SK-N-SH treated with all-trans-retinoic acid at 6 μM for 48 hours (cell line): ENCODE measurements at regions not wholly inside any gene's neighbourhood (a gene's known extent, or its start where the extent isn't known, plus 50 kb on each side); places are given as distances from the start of the nearest gene placed in this dataset.

ENCODE experiments used
- ATAC-seq: fragments of 200-7000 bp; cut with Tn5 transposase; 3 replicates; pipeline ENCODE4 v1.9.1; 2020; ENCODE audit warnings: mild to moderate bottlenecking, moderate library complexity
- ARNTL ChIP-seq: fragments of 450-650 bp; formaldehyde crosslinking; IDR thresholded peaks from 2 replicates; pipeline ENCODE4 v1.5.0; 2020; ENCODE audit warnings: low read depth, mild to moderate bottlenecking, moderate library complexity, borderline replicate concordance
- BACH2 ChIP-seq: fragments of 250-450 bp; sonication (Bioruptor Pico); IDR thresholded peaks from 2 replicates; pipeline ENCODE4 v1.9.0; 2021; ENCODE audit warnings: mild to moderate bottlenecking, borderline replicate concordance
- CSDC2 ChIP-seq: fragments of 250-450 bp; sonication (Bioruptor Pico); IDR thresholded peaks from 2 replicates; pipeline ENCODE4 v1.5.0; 2020; ENCODE audit warnings: mild to moderate bottlenecking, moderate library complexity
- ESRRG ChIP-seq: fragments of 250-450 bp; sonication (Bioruptor Pico); IDR thresholded peaks from 2 replicates; pipeline ENCODE4 v1.6.1; 2021; ENCODE audit warnings: mild to moderate bottlenecking
- GLIS3 ChIP-seq: fragments of 250-450 bp; sonication (Bioruptor Pico); IDR thresholded peaks from 2 replicates; pipeline ENCODE4 v1.5.0; 2020; ENCODE audit warnings: mild to moderate bottlenecking, moderate library complexity
- ISL1 ChIP-seq: fragments of 250-450 bp; sonication (Bioruptor Pico); IDR thresholded peaks from 2 replicates; pipeline ENCODE4 v2.1.2; 2022; ENCODE audit warnings: mild to moderate bottlenecking, moderate library complexity
- OSR1 ChIP-seq: fragments of 250-450 bp; sonication (Bioruptor Pico); IDR thresholded peaks from 2 replicates; pipeline ENCODE4 v1.8.0; 2022; ENCODE audit warnings: moderate library complexity, mild to moderate bottlenecking, inconsistent platforms
- PATZ1 ChIP-seq: fragments of 250-450 bp; sonication (Bioruptor Pico); IDR thresholded peaks from 2 replicates; pipeline ENCODE4 v1.8.0; 2020; ENCODE audit warnings: mild to moderate bottlenecking, moderate library complexity, borderline replicate concordance
- PPARA ChIP-seq: fragments of 250-450 bp; sonication (Bioruptor Pico); IDR thresholded peaks from 2 replicates; pipeline ENCODE4 v1.5.0; 2020; ENCODE audit warnings: mild to moderate bottlenecking, borderline replicate concordance
- RARB ChIP-seq: fragments of 250-450 bp; sonication (Bioruptor Pico); IDR thresholded peaks from 2 replicates; pipeline ENCODE4 v1.8.0; 2021; ENCODE audit warnings: mild to moderate bottlenecking, moderate library complexity
- SNAI2 ChIP-seq: fragments of 250-450 bp; sonication (Bioruptor Pico); IDR thresholded peaks from 2 replicates; pipeline ENCODE4 v1.5.0; 2020; ENCODE audit warnings: mild to moderate bottlenecking, moderate library complexity
- TCF4 ChIP-seq: fragments of 250-450 bp; sonication (Bioruptor Pico); IDR thresholded peaks from 2 replicates; pipeline ENCODE4 v1.8.0; 2021; ENCODE audit warnings: mild to moderate bottlenecking, moderate library complexity, borderline replicate concordance
- TOX ChIP-seq: fragments of 250-450 bp; sonication (Bioruptor Pico); IDR thresholded peaks from 2 replicates; pipeline ENCODE4 v1.8.0; 2021; ENCODE audit warnings: mild to moderate bottlenecking, moderate library complexity, borderline replicate concordance
- TSHZ2 ChIP-seq: fragments of 250-450 bp; sonication (Bioruptor Pico); IDR thresholded peaks from 2 replicates; pipeline ENCODE4 v1.5.0; 2020; ENCODE audit warnings: mild to moderate bottlenecking, moderate library complexity
- ZC3H10 ChIP-seq: fragments of 250-450 bp; sonication (Bioruptor Pico); IDR thresholded peaks from 2 replicates; pipeline ENCODE4 v1.5.1; 2021; ENCODE audit warnings: mild to moderate bottlenecking, moderate library complexity
- ZFP3 ChIP-seq: fragments of 250-450 bp; sonication (Bioruptor Pico); IDR thresholded peaks from 2 replicates; pipeline ENCODE4 v1.5.0; 2020; ENCODE audit warnings: mild to moderate bottlenecking, moderate library complexity
- ZFP30 ChIP-seq: fragments of 450-650 bp; formaldehyde crosslinking; IDR thresholded peaks from 2 replicates; pipeline ENCODE4 v1.5.0; 2022; ENCODE audit warnings: mild to moderate bottlenecking, moderate library complexity
- ZNF565 ChIP-seq: fragments of 450-650 bp; formaldehyde crosslinking; conservative IDR thresholded peaks from 2 replicates; pipeline ENCODE4 v1.5.0; 2020; ENCODE audit warnings: low read depth, mild to moderate bottlenecking, moderate library complexity
- ZNF70 ChIP-seq: fragments of 450-650 bp; formaldehyde crosslinking; IDR thresholded peaks from 2 replicates; pipeline ENCODE4 v1.5.0; 2020; ENCODE audit warnings: mild to moderate bottlenecking, moderate library complexity
- ZNF8 ChIP-seq: fragments of 450-650 bp; formaldehyde crosslinking; IDR thresholded peaks from 2 replicates; pipeline ENCODE4 v1.5.0; 2020; ENCODE audit warnings: mild to moderate bottlenecking, moderate library complexity
- TF ChIP-seq, protein P1 (sequence below): fragments of 250-450 bp; sonication (Bioruptor Pico); IDR thresholded peaks from 2 replicates; pipeline ENCODE4 v1.5.1; 2020; ENCODE audit warnings: low read depth, mild to moderate bottlenecking, moderate library complexity
- TF ChIP-seq, protein P2 (sequence below): fragments of 250-450 bp; sonication (Bioruptor Pico); IDR thresholded peaks from 2 replicates; pipeline ENCODE4 v1.8.0; 2021; ENCODE audit warnings: low read depth, mild to moderate bottlenecking, moderate library complexity, borderline replicate concordance
- TF ChIP-seq, protein P3 (sequence below): fragments of 250-450 bp; sonication (Bioruptor Pico); IDR thresholded peaks from 2 replicates; pipeline ENCODE4 v1.5.1; 2021; ENCODE audit warnings: mild to moderate bottlenecking, moderate library complexity

- no peak for ATAC-seq
- TF ChIP-seq ARNTL (CRISPR knock-in tag) = no peak
- TF ChIP-seq GLIS3 = no peak
- no peak for TF ChIP-seq RARB (CRISPR knock-in tag)
- no peak for TF ChIP-seq TCF4 (CRISPR knock-in tag)
- TF ChIP-seq PATZ1 (CRISPR knock-in tag) = no peak
- TF ChIP-seq ZFP3 (CRISPR knock-in tag) = no peak
- TF ChIP-seq SNAI2 (CRISPR knock-in tag) = no peak
- no peak for TF ChIP-seq OSR1
- TF ChIP-seq ZC3H10 (CRISPR knock-in tag) = no peak
- TF ChIP-seq ISL1 = no peak
- TF ChIP-seq, protein P1, sequence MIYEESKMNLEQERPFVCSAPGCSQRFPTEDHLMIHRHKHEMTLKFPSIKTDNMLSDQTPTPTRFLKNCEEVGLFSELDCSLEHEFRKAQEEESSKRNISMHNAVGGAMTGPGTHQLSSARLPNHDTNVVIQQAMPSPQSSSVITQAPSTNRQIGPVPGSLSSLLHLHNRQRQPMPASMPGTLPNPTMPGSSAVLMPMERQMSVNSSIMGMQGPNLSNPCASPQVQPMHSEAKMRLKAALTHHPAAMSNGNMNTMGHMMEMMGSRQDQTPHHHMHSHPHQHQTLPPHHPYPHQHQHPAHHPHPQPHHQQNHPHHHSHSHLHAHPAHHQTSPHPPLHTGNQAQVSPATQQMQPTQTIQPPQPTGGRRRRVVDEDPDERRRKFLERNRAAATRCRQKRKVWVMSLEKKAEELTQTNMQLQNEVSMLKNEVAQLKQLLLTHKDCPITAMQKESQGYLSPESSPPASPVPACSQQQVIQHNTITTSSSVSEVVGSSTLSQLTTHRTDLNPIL (CRISPR knock-in tag) = no peak
- no peak for TF ChIP-seq ESRRG (CRISPR knock-in tag)
- no peak for TF ChIP-seq ZNF8 (CRISPR knock-in tag)
- TF ChIP-seq ZNF565 (CRISPR knock-in tag) = no peak
- TF ChIP-seq CSDC2 (CRISPR knock-in tag) = no peak
- TF ChIP-seq, protein P2, sequence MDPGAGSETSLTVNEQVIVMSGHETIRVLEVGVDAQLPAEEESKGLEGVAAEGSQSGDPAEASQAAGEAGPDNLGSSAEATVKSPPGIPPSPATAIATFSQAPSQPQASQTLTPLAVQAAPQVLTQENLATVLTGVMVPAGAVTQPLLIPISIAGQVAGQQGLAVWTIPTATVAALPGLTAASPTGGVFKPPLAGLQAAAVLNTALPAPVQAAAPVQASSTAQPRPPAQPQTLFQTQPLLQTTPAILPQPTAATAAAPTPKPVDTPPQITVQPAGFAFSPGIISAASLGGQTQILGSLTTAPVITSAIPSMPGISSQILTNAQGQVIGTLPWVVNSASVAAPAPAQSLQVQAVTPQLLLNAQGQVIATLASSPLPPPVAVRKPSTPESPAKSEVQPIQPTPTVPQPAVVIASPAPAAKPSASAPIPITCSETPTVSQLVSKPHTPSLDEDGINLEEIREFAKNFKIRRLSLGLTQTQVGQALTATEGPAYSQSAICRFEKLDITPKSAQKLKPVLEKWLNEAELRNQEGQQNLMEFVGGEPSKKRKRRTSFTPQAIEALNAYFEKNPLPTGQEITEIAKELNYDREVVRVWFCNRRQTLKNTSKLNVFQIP (CRISPR knock-in tag) = no peak
- no peak for TF ChIP-seq TOX (CRISPR knock-in tag)
- TF ChIP-seq ZFP30 (CRISPR knock-in tag) = no peak
Observed at GRCh38 chr7:85950418-85950817, 693.3 kb upstream of the GRM3 start.

- ATAC-seq = no peak
- no peak for TF ChIP-seq ZNF70
Observed at GRCh38 chr7:85947767-85948166, 695.9 kb upstream of the GRM3 start.

DNA sequence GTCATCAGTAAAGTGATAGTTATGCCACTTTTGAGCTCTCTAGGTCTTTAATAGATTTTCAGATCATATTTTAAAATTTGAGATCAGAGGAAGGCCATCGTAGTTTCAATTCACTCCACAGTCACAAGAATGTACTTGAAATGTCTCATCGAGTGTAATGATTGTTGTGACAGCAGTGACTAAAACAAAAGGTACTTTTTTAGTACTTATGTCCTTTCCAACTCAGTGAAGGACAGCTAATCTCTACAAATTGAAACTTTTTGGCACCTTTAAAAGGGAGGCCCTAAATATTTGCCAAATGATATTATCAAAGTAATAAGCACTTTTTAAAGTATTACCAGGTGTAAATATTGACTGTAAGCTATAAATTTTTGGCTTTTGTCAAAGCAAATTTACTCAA is 702.9 kb upstream of the GRM3 start:
- ATAC-seq = no peak
- TF ChIP-seq ZNF70 (no peak), TOX (CRISPR knock-in tag) (no peak), TSHZ2 (CRISPR knock-in tag) (no peak), GLIS3 (no peak), ISL1 (no peak), ESRRG (CRISPR knock-in tag) (no peak), OSR1 (no peak), ZFP30 (CRISPR knock-in tag) (no peak), BACH2 (CRISPR knock-in tag) (no peak), ZNF8 (CRISPR knock-in tag) (no peak), PATZ1 (CRISPR knock-in tag) (no peak), CSDC2 (CRISPR knock-in tag) (no peak), ZFP3 (CRISPR knock-in tag) (no peak), SNAI2 (CRISPR knock-in tag) (no peak), ZNF565 (CRISPR knock-in tag) (no peak), PPARA (CRISPR knock-in tag) (no peak), TCF4 (CRISPR knock-in tag) (no peak), ZC3H10 (CRISPR knock-in tag) (no peak)
- TF ChIP-seq, protein P3, sequence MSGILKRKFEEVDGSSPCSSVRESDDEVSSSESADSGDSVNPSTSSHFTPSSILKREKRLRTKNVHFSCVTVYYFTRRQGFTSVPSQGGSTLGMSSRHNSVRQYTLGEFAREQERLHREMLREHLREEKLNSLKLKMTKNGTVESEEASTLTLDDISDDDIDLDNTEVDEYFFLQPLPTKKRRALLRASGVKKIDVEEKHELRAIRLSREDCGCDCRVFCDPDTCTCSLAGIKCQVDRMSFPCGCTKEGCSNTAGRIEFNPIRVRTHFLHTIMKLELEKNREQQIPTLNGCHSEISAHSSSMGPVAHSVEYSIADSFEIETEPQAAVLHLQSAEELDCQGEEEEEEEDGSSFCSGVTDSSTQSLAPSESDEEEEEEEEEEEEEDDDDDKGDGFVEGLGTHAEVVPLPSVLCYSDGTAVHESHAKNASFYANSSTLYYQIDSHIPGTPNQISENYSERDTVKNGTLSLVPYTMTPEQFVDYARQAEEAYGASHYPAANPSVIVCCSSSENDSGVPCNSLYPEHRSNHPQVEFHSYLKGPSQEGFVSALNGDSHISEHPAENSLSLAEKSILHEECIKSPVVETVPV (CRISPR knock-in tag) = no peak
- TF ChIP-seq, protein P1 (CRISPR knock-in tag) = no peak
